HUES64 (cell line): ENCODE measurements at regions not wholly inside any gene's neighbourhood (a gene's known extent, or its start where the extent isn't known, plus 50 kb on each side); places are given as distances from the start of the nearest gene placed in this dataset.

Experiments
- H3K27ac ChIP-seq: 2 replicates; pipeline ENCODE4 v1.7.0; 2013; ENCODE audit warnings: low read depth, low read length, inconsistent platforms
- H3K27me3 ChIP-seq: 2 replicates; pipeline ENCODE4 v1.6.1; 2013; ENCODE audit warnings: mild to moderate bottlenecking, low read length; ENCODE audit not compliant: insufficient read depth
- H3K36me3 ChIP-seq: 2 replicates; pipeline ENCODE4 v1.6.1; 2013; ENCODE audit warnings: mild to moderate bottlenecking, low read length; ENCODE audit not compliant: insufficient read depth
- H3K4me1 ChIP-seq: 2 replicates; pipeline ENCODE4 v1.6.1; 2013; ENCODE audit warnings: mild to moderate bottlenecking, low read length, moderate library complexity; ENCODE audit not compliant: insufficient read depth
- H3K4me3 ChIP-seq: 2 replicates; pipeline ENCODE4 v1.5.1; 2013; ENCODE audit warnings: mild to moderate bottlenecking, low read length, moderate library complexity
- H3K9ac ChIP-seq: 2 replicates; pipeline ENCODE4 v1.6.1; 2013; ENCODE audit warnings: mild to moderate bottlenecking, low read depth, low read length
- H3K9me3 ChIP-seq: 2 replicates; pipeline ENCODE4 v1.6.1; 2013; ENCODE audit warnings: low read depth, low read length; ENCODE audit not compliant: insufficient read depth
- WGBS: fragments of 150-250, 120-280 bp; methylation state at CpG from one replicate; pipeline ENCODE4 v1.1.7; 2013; ENCODE audit warnings: missing lambda C conversion rate; 5-methylcytosine and 5-hydroxymethylcytosine counted together

DNA sequence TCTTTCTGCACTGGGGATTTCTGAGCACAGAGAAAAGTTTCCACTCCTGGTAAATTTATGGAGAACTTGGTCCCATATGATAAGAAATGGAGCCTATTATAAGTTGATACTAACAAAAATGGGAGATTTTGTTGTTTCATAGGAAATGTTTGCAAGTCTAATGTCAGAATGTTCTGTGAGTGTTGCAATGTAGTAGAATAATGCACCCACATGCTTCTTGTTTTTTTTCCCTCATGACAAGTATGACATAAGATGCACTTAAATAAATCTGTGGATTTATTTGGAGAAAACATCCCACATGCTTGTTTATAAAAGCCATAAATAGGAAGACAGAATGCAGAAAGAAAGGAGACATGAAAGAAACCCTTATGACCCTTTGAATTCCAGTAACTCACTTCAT is 50.8 kb upstream of the KCNJ6 start:
- H3K27ac ChIP-seq = no peak overlapping the region
- no peaks in the 10 kb centered on the region for H3K27me3 ChIP-seq
- no peak overlapping the region for H3K9ac ChIP-seq
- no peaks in the 10 kb centered on the region for H3K36me3 ChIP-seq
- no peak overlapping the region for H3K4me3 ChIP-seq
- no peaks in the 10 kb centered on the region for H3K4me1 ChIP-seq
- H3K9me3 ChIP-seq = no peaks in the 10 kb centered on the region

GRCh38 chr21:37968744-37969143 is 52.5 kb upstream of the KCNJ6 start:
- no peaks in the 10 kb centered on the region for H3K36me3 ChIP-seq
- no peak overlapping the region for H3K27ac ChIP-seq
- WGBS = 97% methylated on average over 3 of the region's 3 CpGs
- no peaks in the 10 kb centered on the region for H3K9me3 ChIP-seq
- H3K4me1 ChIP-seq = no peaks in the 10 kb centered on the region
- H3K27me3 ChIP-seq = no peaks in the 10 kb centered on the region
- H3K4me3 ChIP-seq = no peak overlapping the region
- no peak overlapping the region for H3K9ac ChIP-seq

DNA sequence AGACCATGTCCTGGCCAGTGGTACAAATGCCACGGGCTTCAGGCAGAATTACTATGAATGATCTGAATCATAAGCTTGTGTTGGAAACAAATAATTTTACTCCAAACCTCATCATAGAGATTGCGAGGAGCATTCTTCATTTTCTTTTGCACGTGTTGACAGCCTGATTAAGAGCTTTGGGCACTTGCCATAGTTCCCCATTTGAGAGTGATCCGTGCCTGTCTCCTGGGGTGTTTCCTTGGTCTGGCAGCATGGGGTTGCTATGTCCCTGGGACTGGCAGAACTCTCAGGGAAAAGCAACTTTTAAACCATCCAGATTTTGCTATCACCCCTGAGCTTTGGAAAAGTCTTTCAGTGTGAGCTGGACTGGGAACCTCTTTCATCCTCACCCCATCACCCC is 54.3 kb upstream of the KCNJ6 start:
- H3K4me1 ChIP-seq = no peaks in the 10 kb centered on the region
- no peak overlapping the region for H3K9ac ChIP-seq
- no peak overlapping the region for H3K27ac ChIP-seq
- no peaks in the 10 kb centered on the region for H3K27me3 ChIP-seq
- H3K4me3 ChIP-seq = no peak overlapping the region
- no peaks in the 10 kb centered on the region for H3K36me3 ChIP-seq
- H3K9me3 ChIP-seq = no peaks in the 10 kb centered on the region
- WGBS = 92% methylated on average over 4 of the region's 4 CpGs

- no peaks in the 10 kb centered on the region for H3K27me3 ChIP-seq
- H3K9ac ChIP-seq = no peak overlapping the region
- no peaks in the 10 kb centered on the region for H3K36me3 ChIP-seq
- H3K9me3 ChIP-seq = no peaks in the 10 kb centered on the region
- no peaks in the 10 kb centered on the region for H3K4me1 ChIP-seq
- no peak overlapping the region for H3K4me3 ChIP-seq
- WGBS = 93% methylated on average over 6 of the region's 6 CpGs
- no peak overlapping the region for H3K27ac ChIP-seq
Observed at GRCh38 chr21:37971390-37971950, 55.2 kb upstream of the KCNJ6 start.

- H3K27ac ChIP-seq = no peak overlapping the region
- H3K36me3 ChIP-seq = no peaks in the 10 kb centered on the region
- no peak overlapping the region for H3K9ac ChIP-seq
- WGBS = 83% methylated on average over 6 of the region's 6 CpGs
- H3K4me3 ChIP-seq = no peak overlapping the region
- no peaks in the 10 kb centered on the region for H3K9me3 ChIP-seq
- H3K27me3 ChIP-seq = no peaks in the 10 kb centered on the region
- no peaks in the 10 kb centered on the region for H3K4me1 ChIP-seq
Observed at GRCh38 chr21:37974081-37974480, 57.8 kb upstream of the KCNJ6 start.

DNA sequence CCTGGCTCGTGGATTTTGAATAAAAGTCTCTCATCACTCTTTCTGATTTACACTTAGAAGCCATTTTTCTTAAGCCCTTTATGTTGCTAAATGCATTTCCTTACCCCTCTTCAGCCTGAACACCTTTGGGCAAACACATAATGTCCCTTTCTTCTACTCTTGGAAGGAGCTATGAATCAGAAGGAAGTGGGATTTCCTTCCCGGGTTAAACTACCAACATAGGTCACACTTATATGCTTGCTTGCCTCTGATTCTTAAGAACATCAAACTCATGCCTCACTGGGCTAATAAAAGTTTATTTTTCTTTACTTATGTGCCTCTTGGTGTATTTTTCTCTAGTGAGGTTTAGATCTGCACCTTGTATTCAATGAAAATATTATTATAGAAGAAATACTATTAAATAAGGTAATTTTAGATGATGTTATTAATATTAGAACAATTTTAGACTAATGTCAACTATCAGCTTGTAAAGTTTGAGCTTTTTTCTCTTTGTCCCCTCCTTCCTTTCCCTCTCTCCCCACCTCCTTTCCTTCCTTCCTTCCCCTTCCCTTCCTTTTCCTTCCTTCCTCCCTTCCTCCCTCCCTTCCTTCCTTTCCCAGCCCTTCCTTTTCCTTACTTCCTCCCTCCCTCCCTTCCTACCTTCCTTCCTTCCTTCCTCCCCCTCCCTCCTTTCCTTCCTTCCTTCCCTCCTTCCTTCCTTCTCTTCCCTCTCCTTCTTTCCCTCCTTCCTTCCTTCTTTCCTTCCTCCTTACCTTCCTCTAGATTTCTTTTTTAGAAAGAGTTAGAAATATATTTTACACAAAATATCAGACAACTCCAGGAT is 66.5 kb upstream of the KCNJ6 start:
- WGBS = 98% methylated on average over 2 of the region's 2 CpGs
- 0 out of 2 replicates have a peak, but pooled peaks cover 3% of the 10 kb centered on the region for H3K27me3 ChIP-seq
- H3K27ac ChIP-seq = no peak overlapping the region
- no peak overlapping the region for H3K4me3 ChIP-seq
- no peak overlapping the region for H3K9ac ChIP-seq
- no peaks in the 10 kb centered on the region for H3K4me1 ChIP-seq
- H3K36me3 ChIP-seq = no peaks in the 10 kb centered on the region
- no peaks in the 10 kb centered on the region for H3K9me3 ChIP-seq

GRCh38 chr21:37983336-37984095 is 67.3 kb upstream of the KCNJ6 start:
- H3K4me1 ChIP-seq = no peaks in the 10 kb centered on the region
- WGBS = 75% methylated on average over 5 of the region's 5 CpGs
- H3K9me3 ChIP-seq = no peaks in the 10 kb centered on the region
- no peak overlapping the region for H3K27ac ChIP-seq
- H3K9ac ChIP-seq = no peak overlapping the region
- H3K27me3 ChIP-seq = 0 out of 2 replicates have a peak, but pooled peaks cover 3% of the 10 kb centered on the region
- H3K4me3 ChIP-seq = no peak overlapping the region
- no peaks in the 10 kb centered on the region for H3K36me3 ChIP-seq

DNA sequence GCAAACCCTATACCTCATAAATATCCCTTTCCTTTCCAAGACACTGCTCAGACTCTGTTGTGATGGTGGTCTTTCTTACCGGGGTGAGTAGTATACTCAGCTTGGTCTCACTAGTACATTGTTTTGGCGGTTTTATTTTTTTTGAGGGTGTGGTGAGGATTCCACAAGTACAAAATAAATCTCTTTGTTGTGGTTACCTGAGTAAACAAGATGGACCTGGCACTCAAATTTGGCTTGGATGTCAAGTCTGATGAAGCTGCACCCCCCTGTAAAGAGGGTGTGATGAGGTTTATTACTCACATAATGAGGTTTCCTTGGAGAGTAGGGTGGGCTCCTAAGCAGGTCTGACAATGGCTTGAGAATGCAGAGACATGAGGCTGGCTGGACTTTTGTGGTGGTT is 68.2 kb upstream of the KCNJ6 start:
- H3K36me3 ChIP-seq = no peaks in the 10 kb centered on the region
- no peaks in the 10 kb centered on the region for H3K4me1 ChIP-seq
- WGBS = 100% methylated on average over 1 of the region's 2 CpGs
- H3K4me3 ChIP-seq = no peak overlapping the region
- H3K9ac ChIP-seq = no peak overlapping the region
- no peaks in the 10 kb centered on the region for H3K9me3 ChIP-seq
- 0 out of 2 replicates have a peak, but pooled peaks cover 3% of the 10 kb centered on the region for H3K27me3 ChIP-seq
- no peak overlapping the region for H3K27ac ChIP-seq

GRCh38 chr21:37986000-37986399 is 69.7 kb upstream of the KCNJ6 start:
- Histone ChIP-seq H3K27ac (no peak overlapping the region), H3K36me3 (no peaks in the 10 kb centered on the region), H3K9me3 (no peaks in the 10 kb centered on the region), H3K4me1 (no peaks in the 10 kb centered on the region), H3K9ac (no peak overlapping the region), H3K4me3 (no peak overlapping the region), H3K27me3 (no peaks in the 10 kb centered on the region)
- 95% methylated on average over 3 of the region's 3 CpGs for WGBS

DNA sequence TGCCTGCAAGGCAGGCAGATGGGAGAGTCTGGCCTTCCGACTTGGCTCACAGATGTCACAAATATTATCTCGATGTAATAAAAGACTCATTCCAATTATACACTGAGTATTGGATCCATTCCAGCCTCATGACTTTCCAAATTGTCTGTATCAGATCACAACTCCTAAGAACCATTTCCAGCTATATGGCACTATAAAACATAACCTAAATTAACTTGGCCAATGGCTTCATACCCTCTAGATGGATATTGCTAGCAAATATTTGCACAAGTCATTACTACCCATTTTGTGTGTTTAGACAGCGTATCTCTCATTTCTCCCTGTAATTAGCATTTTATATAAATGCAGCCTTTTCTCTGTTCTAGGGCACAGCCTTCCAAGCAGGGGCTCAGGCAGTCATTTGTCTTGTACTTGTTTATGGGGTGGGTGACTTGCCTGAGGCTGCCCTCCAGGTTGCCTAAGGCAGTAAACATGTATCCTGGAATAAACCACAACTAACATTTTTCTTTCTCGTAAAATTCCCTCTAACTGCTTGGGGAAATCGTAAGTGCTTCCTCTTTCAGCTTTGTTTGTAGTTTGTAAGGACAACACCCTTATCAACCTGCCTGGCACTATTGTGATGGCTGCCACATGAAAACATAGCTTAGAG is 70.6 kb upstream of the KCNJ6 start:
- Histone ChIP-seq H3K36me3 (no peaks in the 10 kb centered on the region), H3K9me3 (no peaks in the 10 kb centered on the region), H3K27me3 (no peaks in the 10 kb centered on the region), H3K27ac (no peak overlapping the region), H3K4me3 (no peak overlapping the region), H3K9ac (no peak overlapping the region), H3K4me1 (no peaks in the 10 kb centered on the region)
- WGBS = 98% methylated on average over 5 of the region's 5 CpGs

- Histone ChIP-seq H3K36me3 (no peaks in the 10 kb centered on the region), H3K9me3 (no peaks in the 10 kb centered on the region), H3K4me3 (no peak overlapping the region), H3K27ac (no peak overlapping the region), H3K27me3 (no peaks in the 10 kb centered on the region), H3K4me1 (no peaks in the 10 kb centered on the region), H3K9ac (no peak overlapping the region)
- WGBS = 96% methylated on average over 5 of the region's 5 CpGs
Observed at GRCh38 chr21:37987668-37988067, 71.4 kb upstream of the KCNJ6 start.
